ENCODE measurements at regions not wholly inside any gene's neighbourhood (a gene's known extent, or its start where the extent isn't known, plus 50 kb on each side); places are given as distances from the start of the nearest gene placed in this dataset.
"Not testable (repeated sequence)": the region's sequence is repeated elsewhere in the genome, so short reads cannot be mapped to it uniquely, and the experiment has no call there.

DNA sequence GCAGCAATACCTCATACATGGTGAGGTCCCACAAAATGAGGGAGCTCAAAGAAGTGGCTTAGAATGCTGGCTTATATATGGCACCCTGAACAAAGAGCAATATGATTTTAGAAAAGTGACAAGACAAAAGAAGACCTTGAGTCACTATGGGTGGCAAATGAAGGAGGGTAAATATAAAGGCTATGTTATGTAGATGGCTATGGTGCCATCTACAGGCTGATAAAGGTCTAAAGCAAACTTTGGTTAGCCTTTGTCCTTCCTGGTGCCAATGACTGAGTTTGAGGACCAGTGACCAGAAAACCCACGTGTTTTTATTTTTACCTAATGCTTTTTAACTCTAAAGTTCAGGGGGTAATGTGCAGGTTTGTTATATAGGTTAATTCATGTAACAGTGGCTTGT is 151.8 kb downstream of the CCNG2 start:
- DNase-seq: no peak

DNA sequence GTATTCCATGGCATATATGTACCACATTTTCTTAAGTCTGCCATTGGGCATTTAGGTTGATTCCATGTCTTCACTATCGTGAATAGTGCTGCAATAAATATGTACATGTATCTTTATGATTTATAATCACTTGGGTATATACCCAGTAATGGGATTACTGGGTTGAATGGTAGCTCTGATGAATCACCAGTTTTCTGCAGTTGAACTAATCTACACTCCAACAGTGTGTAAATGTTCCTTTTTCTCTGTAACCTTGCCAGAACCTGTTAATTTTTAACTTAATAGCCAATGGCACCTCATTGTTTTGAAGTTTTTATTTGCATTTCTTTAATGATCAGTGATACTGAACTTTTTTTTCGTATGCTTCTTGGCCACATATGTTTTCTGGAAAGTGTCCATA is 152.5 kb downstream of the CCNG2 start:
- no peak for DNase-seq

DNA sequence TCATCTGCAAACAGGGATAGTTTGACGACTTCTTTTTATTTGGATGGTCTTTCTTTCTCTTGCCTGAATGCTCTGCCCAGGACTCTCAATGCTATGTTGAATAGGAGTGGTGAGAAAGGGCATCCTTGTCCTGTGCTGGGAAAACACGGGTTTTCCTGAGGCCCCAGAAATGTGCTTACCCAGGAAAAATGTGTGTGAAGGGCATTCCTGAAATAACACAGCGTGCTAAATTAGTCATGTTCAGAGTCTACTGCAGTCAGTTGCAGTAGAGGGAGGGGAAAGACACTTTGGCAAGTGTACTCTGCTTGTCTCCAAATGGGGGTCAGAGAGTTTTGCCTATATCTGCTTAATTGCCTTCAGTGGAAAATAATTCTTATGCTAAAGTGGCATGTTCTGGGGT is 153.9 kb downstream of the CCNG2 start:
- peak; percentile 56 for DNase-seq

DNA sequence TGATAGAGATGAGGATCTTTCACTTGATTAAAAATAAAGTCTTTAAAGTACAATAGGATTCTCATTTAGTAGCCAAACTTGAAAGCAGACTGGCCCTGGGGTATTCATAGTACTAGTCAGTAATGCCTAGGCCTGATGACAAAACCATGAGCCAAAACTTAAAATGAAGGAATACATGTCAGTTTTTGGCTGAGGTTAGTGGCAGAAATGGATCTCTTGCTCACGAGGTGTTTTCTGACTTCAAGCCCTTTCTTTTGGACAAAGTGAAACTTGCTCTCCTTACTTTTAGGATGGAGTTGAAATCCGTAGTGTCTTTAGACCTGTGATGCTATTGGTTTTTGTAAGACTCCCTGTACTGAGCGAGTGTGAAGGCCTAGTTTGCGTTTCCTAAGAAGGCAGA is 157.7 kb downstream of the CCNG2 start:
- DNase-seq: no peak

DNA sequence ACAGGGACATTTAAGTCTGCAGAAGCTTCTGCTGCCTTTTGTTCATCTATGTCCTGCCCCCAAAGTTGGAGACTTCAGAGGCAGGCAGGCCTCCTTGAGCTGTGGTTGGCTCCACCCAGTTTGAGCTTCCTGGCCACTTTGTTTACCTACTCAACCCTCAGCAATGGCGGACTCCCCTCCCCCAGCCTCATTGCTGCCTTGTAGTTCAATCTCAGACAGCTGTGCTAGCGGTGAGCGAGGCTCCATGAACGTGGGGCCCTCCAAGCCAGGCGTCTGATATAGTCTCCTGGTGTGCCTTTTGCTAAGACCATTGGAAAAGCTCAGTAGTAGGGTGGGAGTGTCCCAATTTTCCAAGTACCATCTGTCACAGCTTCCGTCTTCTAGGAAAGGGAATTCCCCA is 170.1 kb downstream of the CCNG2 start:
- no peak for DNase-seq

DNA sequence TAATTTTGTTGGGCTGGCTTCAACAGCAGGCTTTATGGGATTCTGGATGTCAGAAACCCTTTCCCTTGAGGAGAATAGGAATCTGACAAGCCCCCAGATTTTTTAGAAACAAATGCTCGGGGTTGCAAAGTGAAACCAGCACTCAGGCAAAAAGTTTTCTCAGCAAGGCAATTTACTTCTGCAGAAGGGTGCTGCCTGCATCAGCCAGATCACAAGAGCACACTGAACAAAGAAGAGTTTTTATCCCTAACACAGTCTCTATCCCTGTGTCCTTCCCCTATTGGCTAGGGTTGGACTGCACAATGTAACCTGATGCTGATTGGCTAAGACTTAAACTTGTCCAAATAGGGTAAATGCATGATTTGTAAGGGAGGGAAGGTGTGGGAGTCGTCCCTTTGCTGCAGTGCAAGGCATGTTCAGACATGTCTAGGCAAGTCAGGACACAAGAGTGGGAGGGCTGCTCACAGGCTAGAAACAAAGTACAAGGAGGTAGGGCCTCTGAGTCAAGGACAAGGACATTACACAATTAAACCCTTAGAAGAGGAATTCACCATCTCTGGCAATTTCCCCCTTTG is 175.8 kb downstream of the CCNG2 start:
- no peak for DNase-seq

DNA sequence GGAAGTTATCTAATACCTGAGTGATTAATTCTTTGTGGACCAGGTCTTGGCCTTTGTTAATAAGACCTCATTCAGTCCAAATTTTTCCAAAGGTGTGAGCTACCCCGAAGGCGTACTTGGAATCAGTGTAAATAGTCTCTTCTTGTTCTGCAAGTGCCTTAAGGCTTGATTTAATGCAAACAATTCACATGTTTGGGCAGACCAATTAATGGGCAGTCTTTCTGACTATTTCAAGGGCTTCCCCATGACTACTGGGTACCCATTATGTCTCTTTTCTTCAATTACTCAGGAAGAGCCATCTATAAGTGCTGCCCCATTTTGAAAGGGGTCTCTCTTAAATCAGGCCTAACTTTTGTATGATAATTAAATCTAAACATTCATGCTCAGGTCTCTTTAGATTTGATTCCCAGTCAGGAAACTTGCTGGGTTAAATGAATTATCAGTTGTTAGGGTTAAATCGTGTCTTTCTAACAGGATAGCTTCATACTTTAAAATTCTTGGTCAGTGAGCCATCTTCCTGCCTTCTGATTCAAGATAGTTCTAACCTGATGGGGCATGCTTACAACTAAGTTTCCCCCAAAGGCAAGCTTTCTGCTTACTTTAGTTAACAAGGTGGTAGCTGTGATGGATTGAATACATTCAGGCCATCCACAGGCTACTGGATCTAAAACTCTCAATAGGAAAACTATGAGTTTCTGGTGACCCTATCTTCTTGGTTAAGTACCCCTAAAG is 179.6 kb downstream of the CCNG2 start:
- no peak for DNase-seq

DNA sequence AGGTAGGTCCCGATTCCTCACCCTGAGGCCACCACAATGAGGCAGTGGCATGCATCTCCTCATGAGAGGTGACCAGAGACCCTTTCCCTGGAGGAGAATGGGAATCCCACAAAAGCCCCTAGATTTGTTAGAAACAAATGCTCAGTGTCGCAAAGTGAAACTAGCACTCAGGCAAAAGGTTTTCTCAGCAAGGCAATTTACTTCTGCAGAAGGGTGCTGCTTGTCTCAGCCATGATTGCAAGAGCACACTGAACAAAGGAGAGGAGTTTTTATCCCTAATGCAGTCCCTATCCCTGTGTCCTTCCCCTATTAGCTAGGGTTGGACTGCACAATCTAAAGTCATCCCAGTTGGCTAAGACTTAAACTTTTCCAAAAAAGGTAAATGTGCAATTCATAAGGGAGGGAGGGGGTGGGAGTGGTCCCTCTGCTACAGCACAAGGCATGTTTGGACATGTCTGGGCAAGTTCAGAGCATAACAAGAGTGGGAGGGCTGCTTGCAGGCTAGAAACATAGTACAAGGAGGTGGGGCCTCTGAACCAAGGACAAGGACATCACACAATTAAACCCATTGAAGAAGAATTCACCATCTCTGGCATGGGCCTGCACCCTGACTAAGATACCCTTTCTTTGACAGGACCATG is 185.3 kb downstream of the CCNG2 start:
- DNase-seq: no peak

DNA sequence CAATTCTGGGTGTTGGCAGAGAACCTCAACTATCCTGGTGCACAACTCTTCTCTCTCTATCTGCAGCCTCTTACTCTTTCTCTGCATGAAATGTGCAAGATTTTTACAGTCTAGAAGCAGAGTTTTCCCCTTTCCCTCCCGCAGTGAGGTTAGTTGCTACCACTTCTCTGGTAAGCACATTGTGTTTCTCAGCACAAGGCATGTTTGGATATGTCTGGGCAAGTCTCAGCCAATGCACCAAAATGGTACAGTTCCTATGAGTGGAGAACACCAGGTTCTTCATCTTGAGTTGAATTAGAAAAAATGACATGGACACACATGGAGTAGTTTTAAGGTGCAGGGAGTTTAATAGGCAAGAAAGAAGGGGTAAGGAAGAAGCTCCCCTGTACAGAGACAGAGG is 187.0 kb downstream of the CCNG2 start:
- no peak for DNase-seq

DNA sequence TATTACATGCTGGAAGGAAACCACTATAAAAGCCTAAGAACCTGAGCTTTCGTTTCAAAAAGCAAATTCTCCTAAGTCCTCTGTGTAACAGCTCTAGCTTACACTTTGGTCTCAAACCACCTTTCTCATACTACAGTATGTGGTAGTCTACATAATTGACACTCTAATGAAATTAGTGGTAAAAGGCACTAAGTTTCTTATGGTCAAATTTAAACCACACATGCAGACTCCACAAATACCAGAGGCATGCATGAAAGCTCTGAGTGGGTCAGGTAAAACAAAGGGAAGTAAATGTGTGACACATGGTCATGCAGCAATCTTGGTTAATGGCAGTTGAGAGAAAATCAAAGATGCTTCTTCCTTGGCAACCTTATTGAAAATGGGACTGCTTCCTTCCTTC is 187.8 kb downstream of the CCNG2 start:
- peak; percentile 4 for DNase-seq

DNA sequence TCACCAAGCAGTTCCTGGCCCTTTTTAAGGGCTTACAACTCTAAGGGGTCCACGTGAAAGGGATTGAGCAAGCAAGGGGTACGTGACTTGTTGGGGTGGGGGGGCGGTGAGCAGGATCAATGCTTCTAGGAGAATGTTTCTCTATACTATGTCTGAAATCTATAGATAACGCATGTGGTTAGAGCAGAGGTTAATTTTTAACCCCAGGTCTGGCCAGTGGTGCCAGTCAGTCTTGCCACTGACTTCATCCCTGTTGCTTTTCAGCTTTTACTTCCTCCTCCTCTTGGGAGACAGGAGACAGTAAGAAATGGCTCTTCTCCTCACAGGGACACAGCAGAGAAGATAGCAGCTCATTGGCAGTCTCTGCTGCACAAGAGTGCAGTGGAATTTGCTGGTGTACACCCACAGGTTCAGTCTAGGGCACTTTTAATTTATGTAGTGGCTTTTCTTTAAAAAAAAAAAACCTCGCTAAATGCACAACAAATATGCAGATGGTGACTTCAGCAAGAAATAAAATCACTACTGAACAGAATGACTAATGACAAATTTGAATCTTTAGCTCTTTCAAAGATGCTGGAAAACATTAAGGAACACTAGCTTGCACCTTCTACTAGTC is 190.5 kb downstream of the CCNG2 start:
- DNase-seq: peak; percentile 52

DNA sequence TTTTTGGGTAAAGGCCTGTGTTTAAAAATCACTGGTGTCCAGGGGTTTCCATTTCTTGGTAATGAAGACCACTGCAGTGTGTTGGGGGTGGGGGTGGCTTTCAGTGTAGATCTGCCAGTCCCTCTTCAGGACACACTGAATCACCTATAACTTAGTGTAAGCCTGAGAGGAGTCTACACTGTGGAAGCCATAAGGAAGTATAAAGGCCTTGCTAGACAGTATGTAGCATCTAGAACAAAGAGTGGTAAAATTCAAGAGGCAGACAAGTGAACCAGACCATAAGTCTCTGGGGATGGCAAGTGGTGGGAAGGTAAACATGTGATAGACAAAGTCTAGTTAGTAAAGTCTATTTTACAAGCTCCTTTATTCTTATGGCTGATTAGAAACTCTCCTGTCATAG is 191.8 kb downstream of the CCNG2 start:
- no peak for DNase-seq

DNA sequence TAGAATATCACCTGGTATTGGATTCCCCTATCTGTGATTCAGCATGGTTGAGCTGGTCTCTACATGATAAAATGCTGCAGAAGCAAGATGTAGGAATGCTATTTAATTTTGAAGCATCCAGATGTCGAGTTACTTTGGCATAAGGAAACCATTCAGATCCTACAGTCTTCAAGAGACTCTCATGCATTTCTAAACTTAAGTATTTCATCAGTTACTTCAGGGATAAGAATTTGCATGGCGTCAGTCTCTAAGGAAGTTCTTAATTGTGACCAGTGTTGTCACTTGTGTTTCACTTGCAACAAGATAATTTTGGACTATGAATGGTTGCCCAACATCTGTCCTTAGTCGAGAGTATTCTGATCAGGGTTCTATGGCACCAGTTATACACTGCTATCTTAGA is 192.4 kb downstream of the CCNG2 start:
- DNase-seq: no peak

DNA sequence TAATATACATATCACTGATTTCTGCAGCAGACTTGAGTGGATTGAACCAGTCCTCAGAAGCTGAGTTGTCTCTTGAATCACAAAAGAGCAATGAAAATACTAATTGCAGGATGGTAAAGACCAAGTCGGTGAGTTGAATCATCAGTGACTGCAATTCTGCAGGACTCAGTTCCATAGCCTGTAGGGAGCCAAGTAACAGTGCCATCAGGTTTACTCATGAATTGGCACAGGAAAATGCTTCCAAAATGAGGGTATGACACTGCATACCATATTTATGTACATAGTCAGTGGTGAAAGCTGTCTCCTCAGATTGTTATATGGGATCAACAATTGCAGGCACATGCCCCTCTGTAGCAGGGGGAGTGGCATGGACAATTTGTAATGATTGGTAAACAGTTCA is 192.8 kb downstream of the CCNG2 start:
- no peak for DNase-seq

DNA sequence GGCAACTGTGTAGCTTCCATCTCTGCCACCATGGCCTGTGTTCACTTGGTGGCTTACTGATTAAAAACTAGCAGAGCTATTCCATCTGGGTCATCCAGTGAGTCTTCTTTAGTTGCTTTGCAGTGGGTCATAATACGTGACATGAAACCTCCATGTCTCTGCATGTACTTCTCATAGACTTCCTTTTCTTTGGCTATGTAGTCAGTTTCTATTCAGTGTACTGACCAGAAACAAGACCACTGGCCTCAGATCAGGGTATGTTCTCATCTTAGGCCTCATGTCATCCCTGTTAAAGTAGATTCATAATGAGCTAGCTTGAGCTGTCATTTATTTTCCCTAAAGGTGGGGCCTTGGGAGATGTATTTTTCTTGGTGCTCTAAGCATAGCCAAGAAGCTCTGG is 195.2 kb downstream of the CCNG2 start:
- no peak for DNase-seq

DNA sequence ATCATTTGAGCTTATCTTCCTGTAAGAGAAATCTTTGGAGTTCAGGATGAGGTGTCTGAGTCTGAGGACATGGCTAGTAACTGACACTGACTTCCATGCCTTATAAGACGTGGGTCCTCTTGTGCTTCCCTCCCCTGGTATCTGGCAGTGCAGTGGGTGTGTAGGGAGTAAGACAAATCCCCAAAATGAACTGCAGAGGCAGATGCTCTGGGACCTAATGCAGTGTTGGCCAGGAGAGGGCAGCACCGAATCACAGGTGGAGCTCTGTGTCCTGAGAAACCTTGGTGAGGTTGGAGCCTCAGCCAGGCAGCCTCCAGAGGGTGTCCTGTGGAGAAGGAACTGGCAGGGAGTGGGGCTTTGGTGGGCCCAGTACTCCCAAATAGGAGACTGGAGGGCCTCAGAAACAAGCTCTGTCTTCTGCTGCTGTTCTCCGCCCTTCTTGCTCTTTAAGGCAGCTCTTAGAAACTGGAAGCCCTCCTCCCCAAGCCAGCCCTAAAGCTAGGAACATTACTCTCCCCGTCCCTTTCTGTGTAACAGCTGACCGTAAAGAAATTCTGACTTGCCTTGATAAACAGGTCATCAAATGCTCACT is 196.8 kb downstream of the CCNG2 start:
- not testable (repeated sequence) for DNase-seq

DNA sequence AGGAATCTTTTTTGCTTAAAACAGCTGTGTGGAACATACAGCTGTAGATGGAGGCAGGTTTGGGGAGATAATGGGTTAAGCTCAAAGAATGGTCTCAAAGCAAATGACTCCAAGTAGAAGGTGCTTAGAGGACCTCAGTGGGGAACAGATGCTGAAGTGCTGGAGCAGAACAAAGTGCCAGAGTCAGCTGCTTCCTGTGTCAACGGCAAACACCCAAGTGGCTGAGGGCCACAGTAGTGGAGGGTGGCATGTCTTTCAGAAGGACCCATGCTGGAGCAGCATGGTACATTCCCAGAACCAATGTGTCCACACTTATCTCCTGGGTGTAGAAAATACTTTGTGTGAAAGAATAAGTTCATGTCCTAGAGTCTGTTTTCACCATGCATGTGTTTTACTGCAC is 197.5 kb downstream of the CCNG2 start:
- no peak for DNase-seq

DNA sequence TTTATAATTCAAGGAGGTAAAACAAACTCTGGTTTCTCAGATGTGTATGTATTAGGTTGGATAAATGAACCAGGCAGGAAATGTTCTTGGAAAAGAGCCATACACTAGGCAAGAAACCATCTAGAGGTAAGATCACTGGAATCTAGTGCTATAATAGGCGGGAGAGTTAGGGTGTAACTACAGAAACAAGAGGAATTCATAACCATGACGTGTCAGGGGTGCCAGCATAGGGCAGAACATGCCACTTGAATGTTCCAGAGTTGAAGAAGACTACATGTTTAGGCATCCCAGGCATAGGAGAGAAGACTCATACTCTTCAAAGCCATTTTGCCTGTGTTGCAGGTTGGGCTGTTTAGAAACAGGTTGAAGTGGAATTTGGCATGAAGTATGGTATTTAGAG is 198.7 kb downstream of the CCNG2 start:
- DNase-seq: no peak

DNA sequence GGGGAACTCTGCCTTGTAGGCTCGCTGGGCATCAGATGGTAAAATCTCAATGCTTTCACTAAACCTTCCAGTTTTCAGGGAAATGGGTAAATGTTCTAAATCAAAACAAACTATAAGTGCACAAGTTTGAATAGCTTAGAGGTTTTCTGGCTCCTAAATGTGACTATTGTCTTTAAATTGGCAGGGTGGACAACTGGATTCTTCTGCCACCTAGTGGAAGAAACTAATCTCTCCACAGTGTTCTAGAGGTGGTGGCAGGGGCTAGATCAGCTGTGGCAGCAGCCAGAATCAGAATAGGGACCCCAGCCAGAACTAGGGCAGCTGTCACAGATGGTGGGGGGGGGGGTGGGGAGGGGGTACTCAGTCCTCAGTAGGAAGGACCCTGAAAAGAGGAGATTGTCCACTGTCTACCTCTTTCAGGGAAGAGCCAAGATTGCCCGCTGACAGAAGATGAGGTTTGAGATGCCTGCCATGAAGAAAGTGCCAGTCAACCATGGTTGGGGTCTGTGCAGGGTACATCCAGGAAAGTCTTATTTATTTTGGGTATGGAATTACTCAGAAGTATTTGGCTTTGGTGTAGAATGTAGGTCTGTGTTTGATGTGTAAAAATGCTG is 201.4 kb downstream of the CCNG2 start:
- DNase-seq: peak; percentile 24

DNA sequence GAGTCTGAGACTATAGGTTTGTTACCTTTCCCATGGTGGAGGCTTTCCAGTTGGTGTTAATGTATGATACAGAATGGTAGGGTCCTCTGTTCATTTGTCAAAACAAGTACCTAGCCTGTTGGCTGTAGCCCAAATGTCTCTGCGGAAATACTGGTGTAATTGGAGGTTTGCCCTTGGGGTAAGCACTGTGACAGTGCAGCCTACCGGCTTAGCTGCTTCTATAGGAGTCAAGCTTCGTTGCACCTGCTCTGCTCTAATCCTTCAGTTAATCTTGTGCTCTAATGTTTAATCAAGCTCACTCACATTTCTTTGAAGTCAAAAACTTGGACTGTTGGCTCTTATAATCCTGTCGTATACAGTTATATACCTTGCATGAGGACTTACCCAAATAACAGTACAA is 203.4 kb downstream of the CCNG2 start:
- no peak for DNase-seq

DNA sequence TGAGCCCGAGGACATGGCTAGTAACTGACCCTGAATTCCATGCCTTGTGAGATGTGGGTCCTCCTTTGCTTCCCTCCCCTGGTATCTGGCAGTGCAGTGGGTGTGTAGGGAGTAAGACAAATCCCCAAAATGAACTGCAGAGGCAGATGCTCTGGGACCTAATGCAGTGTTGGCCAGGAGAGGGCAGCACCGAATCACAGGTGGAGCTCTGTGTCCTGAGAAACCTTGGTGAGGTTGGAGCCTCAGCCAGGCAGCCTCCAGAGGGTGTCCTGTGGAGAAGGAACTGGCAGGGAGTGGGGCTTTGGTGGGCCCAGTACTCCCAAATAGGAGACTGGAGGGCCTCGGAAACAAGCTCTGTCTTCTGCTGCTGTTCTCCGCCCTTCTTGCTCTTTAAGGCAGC is 209.9 kb downstream of the CCNG2 start:
- DNase-seq: not testable (repeated sequence)

DNA sequence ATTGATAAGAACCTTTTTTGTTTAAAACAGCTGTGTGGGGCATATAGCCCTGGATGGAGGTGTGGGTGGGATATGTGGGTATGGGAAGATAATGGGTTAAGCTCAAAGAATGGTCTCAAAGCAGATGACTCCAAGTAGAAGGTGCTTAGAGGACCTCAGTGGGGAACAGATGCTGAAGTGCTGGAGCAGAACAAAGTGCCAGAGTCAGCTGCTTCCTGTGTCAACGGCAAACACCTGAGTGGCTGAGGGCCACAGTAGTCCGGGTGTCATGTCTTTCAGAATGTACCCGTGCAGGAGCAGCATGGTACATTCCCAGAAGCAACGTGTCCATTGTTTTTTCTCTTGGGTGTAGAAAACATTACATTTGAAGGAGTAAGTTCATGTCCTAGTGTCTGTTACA is 210.6 kb downstream of the CCNG2 start:
- no peak for DNase-seq

DNA sequence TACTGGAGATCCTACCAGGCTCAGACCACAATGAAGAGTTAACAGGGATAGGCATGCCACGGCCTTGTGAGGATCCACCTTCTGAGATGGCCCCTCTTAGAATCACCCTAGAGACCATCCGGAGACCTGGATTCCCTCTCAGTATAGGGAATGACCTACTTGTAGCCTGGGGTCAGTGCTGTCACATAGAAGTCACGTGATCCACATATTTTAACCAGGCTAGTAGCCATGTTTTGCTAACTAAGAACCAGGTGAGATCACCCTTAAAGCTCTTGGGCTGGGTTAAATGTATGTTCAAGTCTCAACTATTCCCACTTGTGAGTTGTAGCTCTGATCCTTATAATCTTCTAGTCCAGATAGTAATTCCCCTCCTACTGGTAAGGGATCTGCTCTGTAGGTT is 215.4 kb downstream of the CCNG2 start:
- DNase-seq: no peak

Measured in kidney glomerular epithelial cell (primary cell).